ENCODE measurements at regions not wholly inside any gene's neighbourhood (a gene's known extent, or its start where the extent isn't known, plus 50 kb on each side); places are given as distances from the start of the nearest gene placed in this dataset.
"Not testable (repeated sequence)": the region's sequence is repeated elsewhere in the genome, so short reads cannot be mapped to it uniquely, and the experiment has no call there.

DNA sequence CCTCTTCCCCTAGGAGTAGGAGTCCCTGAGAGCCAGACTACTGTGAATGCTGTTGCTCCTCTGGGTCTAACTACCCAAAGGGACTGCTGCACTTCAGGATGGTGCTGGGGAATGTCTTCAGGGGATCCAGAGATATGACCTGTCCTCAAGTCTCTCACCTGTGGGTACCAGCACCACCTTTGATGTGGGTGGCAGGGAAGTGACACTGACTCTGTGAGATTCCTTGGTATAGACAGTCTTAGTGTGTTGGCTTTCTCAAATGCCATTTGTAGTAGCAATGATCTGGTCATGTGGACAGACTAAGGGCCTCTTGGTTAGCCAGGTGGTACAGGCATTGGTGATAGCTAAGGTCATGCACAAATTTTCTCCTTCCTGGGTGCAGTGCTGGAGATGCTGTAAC, 108.9 kb upstream of the ADAMTS3 start:
- no peak for DNase-seq (ENCODE audit: low spot score)

GRCh38 chr4:72677265-72677664, 108.2 kb upstream of the ADAMTS3 start:
- no peak for DNase-seq (ENCODE audit: low spot score)

DNA sequence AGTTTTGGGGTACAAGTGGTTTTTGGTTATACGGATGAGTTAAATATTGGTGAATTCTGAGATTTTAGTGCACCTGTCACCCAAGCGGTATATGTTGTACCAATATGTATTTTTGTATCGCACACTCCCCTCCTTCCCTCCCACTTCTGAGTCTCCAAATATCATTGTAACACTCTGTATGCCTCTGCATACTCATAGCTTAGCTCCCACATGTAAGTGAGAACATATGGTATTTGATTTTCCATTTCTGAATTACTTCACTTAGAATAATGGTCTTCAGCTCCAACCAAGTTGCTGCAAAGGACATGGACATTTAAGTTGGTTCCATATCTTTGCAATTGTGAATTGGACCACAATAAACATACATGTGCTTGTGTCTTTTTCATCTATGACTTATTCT, 103.0 kb upstream of the ADAMTS3 start:
- DNase-seq (ENCODE audit: low spot score), result no peak

- no peak for DNase-seq (ENCODE audit: low spot score)
These were observed 101.5 kb upstream of the ADAMTS3 start for GRCh38 chr4:72670521-72670920.

DNA sequence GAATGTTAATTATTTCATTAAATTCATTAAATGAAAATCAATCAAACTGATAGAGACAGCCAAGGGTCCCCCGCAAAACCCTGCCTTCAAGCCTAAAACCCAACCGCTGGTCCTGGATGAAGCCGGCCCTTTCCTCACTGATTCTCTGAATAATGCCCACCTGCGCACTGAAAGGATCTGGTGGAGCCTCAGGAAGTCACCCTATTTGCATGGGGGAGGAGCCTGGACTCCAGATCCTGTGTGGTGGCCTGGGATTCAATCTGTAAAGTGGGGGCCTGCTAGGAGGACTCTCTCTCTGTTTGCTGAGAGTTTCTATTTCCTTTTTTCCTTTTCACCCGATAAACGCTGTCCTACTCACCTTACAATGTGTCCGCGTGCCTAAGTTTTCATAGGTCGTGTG, 97.9 kb upstream of the ADAMTS3 start:
- no peak for DNase-seq (ENCODE audit: low spot score)

GRCh38 chr4:72665171-72665968, 96.3 kb upstream of the ADAMTS3 start:
- no peak for DNase-seq (ENCODE audit: low spot score)

DNA sequence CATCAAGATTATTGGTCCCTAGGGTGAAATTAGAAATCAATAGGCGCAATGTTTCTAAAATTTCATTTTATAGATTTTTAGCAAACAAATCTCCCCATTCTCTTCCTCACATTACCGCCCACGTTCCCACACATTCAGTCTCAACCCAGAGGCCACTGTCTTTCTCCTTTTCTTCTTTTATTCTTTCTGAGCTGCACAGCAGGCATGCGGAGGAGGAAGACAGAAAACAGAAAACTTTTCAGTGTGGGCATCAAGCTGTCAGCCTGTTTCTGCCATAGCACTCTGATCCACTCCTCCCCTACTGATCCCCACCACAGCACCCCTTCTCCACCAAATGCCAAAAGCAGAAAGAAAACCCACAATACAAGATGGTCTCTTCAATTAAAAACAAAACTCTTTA, 94.8 kb upstream of the ADAMTS3 start:
- DNase-seq (ENCODE audit: low spot score), result no peak

GRCh38 chr4:72661830-72662229, 92.8 kb upstream of the ADAMTS3 start:
- no peak for DNase-seq (ENCODE audit: low spot score)

GRCh38 chr4:72641611-72642010, 72.6 kb upstream of the ADAMTS3 start:
- no peak for DNase-seq (ENCODE audit: low spot score)

- DNase-seq (ENCODE audit: low spot score), result not testable (repeated sequence)
These were observed 67.8 kb upstream of the ADAMTS3 start for GRCh38 chr4:72636866-72637265.

- not testable (repeated sequence) for DNase-seq (ENCODE audit: low spot score)
These were observed 66.9 kb upstream of the ADAMTS3 start for GRCh38 chr4:72635931-72636330.

DNA sequence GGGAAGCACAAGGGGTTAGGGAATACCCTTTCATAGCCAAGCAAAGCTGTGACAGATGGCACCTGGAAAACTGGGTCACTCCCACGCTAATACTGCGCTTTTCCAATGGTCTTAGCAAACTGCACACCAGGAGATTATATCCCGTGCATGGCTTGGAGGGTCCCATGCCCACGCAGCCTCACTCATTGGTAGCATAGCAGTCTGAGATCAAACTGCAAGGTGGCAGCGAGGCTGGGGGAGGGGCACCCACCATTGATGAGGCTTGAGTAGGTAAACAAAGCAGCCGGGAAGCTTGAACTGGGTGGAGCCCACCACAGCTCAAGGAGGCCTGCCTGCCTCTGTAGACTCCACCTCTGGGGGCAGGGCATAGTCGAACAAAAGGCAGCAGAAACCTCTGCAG, 63.2 kb upstream of the ADAMTS3 start:
- DNase-seq (ENCODE audit: low spot score), result not testable (repeated sequence)

DNA sequence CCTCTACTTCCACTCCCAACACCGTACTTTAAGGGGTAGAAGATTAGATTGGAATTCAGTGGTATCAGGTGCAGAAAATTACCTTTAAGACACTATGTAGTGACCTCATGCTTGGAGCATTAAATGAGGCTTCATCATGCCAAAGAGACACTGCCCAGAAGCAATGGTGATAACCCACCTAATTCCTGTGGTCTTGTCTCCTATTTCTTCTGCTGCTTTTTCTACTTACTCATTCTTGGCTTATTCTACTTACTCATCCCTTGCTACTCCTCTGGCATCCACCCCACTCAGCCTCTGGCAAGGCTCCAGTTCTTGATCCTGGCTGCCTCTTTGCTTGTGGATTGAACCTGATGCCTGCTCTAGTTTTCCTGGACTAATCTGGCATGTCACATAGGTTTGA, 62.3 kb upstream of the ADAMTS3 start:
- peak; percentile 37 for DNase-seq (ENCODE audit: low spot score)

DNA sequence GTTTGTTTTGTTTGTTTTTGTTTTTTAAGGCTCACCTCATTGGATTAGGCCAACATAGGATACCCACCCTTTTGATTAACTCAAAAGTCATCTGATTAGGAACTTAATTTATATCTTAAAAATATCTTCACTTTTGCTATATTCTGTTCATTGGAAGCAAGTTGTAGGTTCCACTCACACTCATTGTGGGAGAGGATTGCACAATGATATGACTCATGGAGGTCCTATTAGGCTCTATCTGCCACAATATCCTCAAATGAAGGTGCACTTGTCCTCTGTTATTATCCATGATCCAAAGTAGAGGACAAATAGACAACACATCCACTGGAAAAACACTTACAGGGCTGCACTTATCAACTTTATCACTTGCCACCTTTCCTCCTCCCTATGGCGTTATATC, 60.5 kb upstream of the ADAMTS3 start:
- DNase-seq (ENCODE audit: low spot score), result no peak

- DNase-seq (ENCODE audit: low spot score), result no peak
These were observed 58.7 kb upstream of the ADAMTS3 start for GRCh38 chr4:72627723-72628122.

Measured in LoVo (cell line).